ENCODE measurements at regions not wholly inside any gene's neighbourhood (a gene's known extent, or its start where the extent isn't known, plus 50 kb on each side); places are given as distances from the start of the nearest gene placed in this dataset.

- TF ChIP-seq SUZ12 (IDR thresholded peaks at IDR 0.05; ENCODE audit: extremely low read depth, insufficient read depth, insufficient read length) (no peak), YY1 (IDR thresholded peaks at IDR 0.05; ENCODE audit: insufficient read depth, insufficient read length) (no peak), ZNF274 (IDR thresholded peaks at IDR 0.05; ENCODE audit: low read depth, low read length) (no peak)
These were observed 322.3 kb downstream of the RMST start for GRCh38 chr12:97784904-97785303.

GRCh38 chr12:97790281-97790680, 327.7 kb downstream of the RMST start:
- TF ChIP-seq YY1 (IDR thresholded peaks at IDR 0.05; ENCODE audit: insufficient read depth, insufficient read length) (no peak), SUZ12 (IDR thresholded peaks at IDR 0.05; ENCODE audit: extremely low read depth, insufficient read depth, insufficient read length) (no peak), ZNF274 (IDR thresholded peaks at IDR 0.05; ENCODE audit: low read depth, low read length) (no peak)
- DNase-seq (ENCODE audit: low read depth, low spot score) = no peak
- Histone ChIP-seq H3K27me3 (ENCODE audit: insufficient read depth, insufficient read length) (no peaks in the 10 kb centered on the region), H3K9ac (ENCODE audit: insufficient read length, low read depth) (no peak overlapping the region), H3K36me3 (ENCODE audit: insufficient read depth, insufficient read length, low read length) (no peaks in the 10 kb centered on the region), H3K4me1 (ENCODE audit: insufficient read depth, insufficient read length) (no peaks in the 10 kb centered on the region), H3K4me3 (ENCODE audit: insufficient read length, low read depth) (no peak overlapping the region), H3K9me3 (ENCODE audit: insufficient read depth, low read length) (peaks cover 22% of the 10 kb centered on the region; the same call in 1 of the 2 replicates)

More at GRCh38 chr12:97784904-97785303, 322.3 kb downstream of the RMST start:
- H3K4me3 ChIP-seq (ENCODE audit: insufficient read length, low read depth) = no peak overlapping the region
- H3K27me3 ChIP-seq (ENCODE audit: insufficient read depth, insufficient read length) = no peaks in the 10 kb centered on the region
- H3K9me3 ChIP-seq (ENCODE audit: insufficient read depth, low read length) = peaks cover 12% of the 10 kb centered on the region; the same call in 1 of the 2 replicates
- no peaks in the 10 kb centered on the region for H3K36me3 ChIP-seq (ENCODE audit: insufficient read depth, insufficient read length, low read length)
- no peaks in the 10 kb centered on the region for H3K4me1 ChIP-seq (ENCODE audit: insufficient read depth, insufficient read length)
- DNase-seq (ENCODE audit: low read depth, low spot score) = no peak
- no peak overlapping the region for H3K9ac ChIP-seq (ENCODE audit: insufficient read length, low read depth)

GRCh38 chr12:97797473-97797872, 334.9 kb downstream of the RMST start:
- peaks cover 10% of the 10 kb centered on the region; the same call in 1 of the 2 replicates for H3K9me3 ChIP-seq (ENCODE audit: insufficient read depth, low read length)
- no peak overlapping the region for H3K9ac ChIP-seq (ENCODE audit: insufficient read length, low read depth)
- no peak overlapping the region for H3K4me3 ChIP-seq (ENCODE audit: insufficient read length, low read depth)
- H3K4me1 ChIP-seq (ENCODE audit: insufficient read depth, insufficient read length) = no peaks in the 10 kb centered on the region
- no peaks in the 10 kb centered on the region for H3K27me3 ChIP-seq (ENCODE audit: insufficient read depth, insufficient read length)
- H3K36me3 ChIP-seq (ENCODE audit: insufficient read depth, insufficient read length, low read length) = no peaks in the 10 kb centered on the region
- DNase-seq (ENCODE audit: low read depth, low spot score) = no peak
- TF ChIP-seq ZNF274 (IDR thresholded peaks at IDR 0.05; ENCODE audit: low read depth, low read length) (no peak), YY1 (IDR thresholded peaks at IDR 0.05; ENCODE audit: insufficient read depth, insufficient read length) (no peak), SUZ12 (IDR thresholded peaks at IDR 0.05; ENCODE audit: extremely low read depth, insufficient read depth, insufficient read length) (no peak)

- Histone ChIP-seq H3K27me3 (ENCODE audit: insufficient read depth, insufficient read length) (no peaks in the 10 kb centered on the region), H3K9ac (ENCODE audit: insufficient read length, low read depth) (no peak overlapping the region), H3K4me1 (ENCODE audit: insufficient read depth, insufficient read length) (no peaks in the 10 kb centered on the region), H3K36me3 (ENCODE audit: insufficient read depth, insufficient read length, low read length) (no peaks in the 10 kb centered on the region), H3K4me3 (ENCODE audit: insufficient read length, low read depth) (no peak overlapping the region), H3K9me3 (ENCODE audit: insufficient read depth, low read length) (no peaks in the 10 kb centered on the region)
- TF ChIP-seq ZNF274 (IDR thresholded peaks at IDR 0.05; ENCODE audit: low read depth, low read length) = no peak
- TF ChIP-seq SUZ12 (IDR thresholded peaks at IDR 0.05; ENCODE audit: extremely low read depth, insufficient read depth, insufficient read length) = no peak
- TF ChIP-seq YY1 (IDR thresholded peaks at IDR 0.05; ENCODE audit: insufficient read depth, insufficient read length) = no peak
- no peak for DNase-seq (ENCODE audit: low read depth, low spot score)
These were observed 338.0 kb downstream of the RMST start for GRCh38 chr12:97800561-97800960.

GRCh38 chr12:97801471-97802059, 339.0 kb downstream of the RMST start:
- DNase-seq (ENCODE audit: low read depth, low spot score) = no peak
- Histone ChIP-seq H3K4me3 (ENCODE audit: insufficient read length, low read depth) (no peak overlapping the region), H3K4me1 (ENCODE audit: insufficient read depth, insufficient read length) (no peaks in the 10 kb centered on the region), H3K9me3 (ENCODE audit: insufficient read depth, low read length) (no peaks in the 10 kb centered on the region), H3K36me3 (ENCODE audit: insufficient read depth, insufficient read length, low read length) (no peaks in the 10 kb centered on the region), H3K9ac (ENCODE audit: insufficient read length, low read depth) (no peak overlapping the region), H3K27me3 (ENCODE audit: insufficient read depth, insufficient read length) (no peaks in the 10 kb centered on the region)
- no peak for TF ChIP-seq SUZ12 (IDR thresholded peaks at IDR 0.05; ENCODE audit: extremely low read depth, insufficient read depth, insufficient read length)
- TF ChIP-seq YY1 (IDR thresholded peaks at IDR 0.05; ENCODE audit: insufficient read depth, insufficient read length) = no peak
- no peak for TF ChIP-seq ZNF274 (IDR thresholded peaks at IDR 0.05; ENCODE audit: low read depth, low read length)

- H3K4me1 ChIP-seq (ENCODE audit: insufficient read depth, insufficient read length) = no peaks in the 10 kb centered on the region
- H3K4me3 ChIP-seq (ENCODE audit: insufficient read length, low read depth) = no peak overlapping the region
- DNase-seq (ENCODE audit: low read depth, low spot score) = no peak
- H3K9ac ChIP-seq (ENCODE audit: insufficient read length, low read depth) = no peak overlapping the region
- no peaks in the 10 kb centered on the region for H3K9me3 ChIP-seq (ENCODE audit: insufficient read depth, low read length)
- H3K27me3 ChIP-seq (ENCODE audit: insufficient read depth, insufficient read length) = no peaks in the 10 kb centered on the region
- TF ChIP-seq YY1 (IDR thresholded peaks at IDR 0.05; ENCODE audit: insufficient read depth, insufficient read length) (no peak), SUZ12 (IDR thresholded peaks at IDR 0.05; ENCODE audit: extremely low read depth, insufficient read depth, insufficient read length) (no peak), ZNF274 (IDR thresholded peaks at IDR 0.05; ENCODE audit: low read depth, low read length) (no peak)
- H3K36me3 ChIP-seq (ENCODE audit: insufficient read depth, insufficient read length, low read length) = no peaks in the 10 kb centered on the region
These were observed 342.5 kb downstream of the RMST start for GRCh38 chr12:97805146-97805545.

- Histone ChIP-seq H3K36me3 (ENCODE audit: insufficient read depth, insufficient read length, low read length) (no peaks in the 10 kb centered on the region), H3K27me3 (ENCODE audit: insufficient read depth, insufficient read length) (no peaks in the 10 kb centered on the region), H3K9me3 (ENCODE audit: insufficient read depth, low read length) (no peaks in the 10 kb centered on the region), H3K4me3 (ENCODE audit: insufficient read length, low read depth) (no peak overlapping the region), H3K4me1 (ENCODE audit: insufficient read depth, insufficient read length) (no peaks in the 10 kb centered on the region), H3K9ac (ENCODE audit: insufficient read length, low read depth) (no peak overlapping the region)
- no peak for TF ChIP-seq ZNF274 (IDR thresholded peaks at IDR 0.05; ENCODE audit: low read depth, low read length)
- TF ChIP-seq YY1 (IDR thresholded peaks at IDR 0.05; ENCODE audit: insufficient read depth, insufficient read length) = no peak
- DNase-seq (ENCODE audit: low read depth, low spot score) = no peak
These were observed 350.7 kb downstream of the RMST start for GRCh38 chr12:97813301-97813700.

Data from NT2/D1 (cell line).